Panc1 (cell line): ENCODE measurements at regions not wholly inside any gene's neighbourhood (a gene's known extent, or its start where the extent isn't known, plus 50 kb on each side); places are given as distances from the start of the nearest gene placed in this dataset.

Source experiments
- CTCF ChIP-seq: fragments of 450-650 bp; IDR thresholded peaks from 2 replicates; pipeline ENCODE4 v1.5.1; 2017; ENCODE audit warnings: mild to moderate bottlenecking
- POLR2AphosphoS5 ChIP-seq: IDR thresholded peaks from 2 replicates; pipeline ENCODE4 v1.6.1; 2012; ENCODE audit warnings: mild to moderate bottlenecking, low read depth, low read length, moderate library complexity
- REST ChIP-seq, 2 experiments: IDR thresholded peaks; 2 replicates each; pipeline ENCODE4 v1.6.1; 2011 to 2012; ENCODE audit warnings: low read depth in 2 of 2, control low read depth in 1 of 2, low read length in 1 of 2, mild to moderate bottlenecking in 1 of 2, moderate library complexity in 1 of 2; ENCODE audit not compliant: insufficient read depth in 1 of 2
- SIN3A ChIP-seq: IDR thresholded peaks from 2 replicates; pipeline ENCODE4 v1.6.1; 2012; ENCODE audit warnings: low read depth, mild to moderate bottlenecking, low read length, moderate library complexity, borderline replicate concordance; ENCODE audit not compliant: insufficient read depth
- TCF7L2 ChIP-seq: IDR thresholded peaks from 2 replicates; pipeline ENCODE4 v1.6.1; 2011; ENCODE audit warnings: mild to moderate bottlenecking, low read depth, low read length, inconsistent platforms

GRCh38 chr4:179112441-179113170, 1670.4 kb upstream of the AGA start:
- TF ChIP-seq CTCF (no peak), POLR2AphosphoS5 (no peak), TCF7L2 (no peak), REST (IDR thresholded peaks at IDR 0.05; ENCODE audit: insufficient read depth in 1 of 2, low read depth in 2 of 2, low read length in 1 of 2) (no peak), SIN3A (no peak)
